ENCODE measurements at regions not wholly inside any gene's neighbourhood (a gene's known extent, or its start where the extent isn't known, plus 50 kb on each side); places are given as distances from the start of the nearest gene placed in this dataset.

DNA sequence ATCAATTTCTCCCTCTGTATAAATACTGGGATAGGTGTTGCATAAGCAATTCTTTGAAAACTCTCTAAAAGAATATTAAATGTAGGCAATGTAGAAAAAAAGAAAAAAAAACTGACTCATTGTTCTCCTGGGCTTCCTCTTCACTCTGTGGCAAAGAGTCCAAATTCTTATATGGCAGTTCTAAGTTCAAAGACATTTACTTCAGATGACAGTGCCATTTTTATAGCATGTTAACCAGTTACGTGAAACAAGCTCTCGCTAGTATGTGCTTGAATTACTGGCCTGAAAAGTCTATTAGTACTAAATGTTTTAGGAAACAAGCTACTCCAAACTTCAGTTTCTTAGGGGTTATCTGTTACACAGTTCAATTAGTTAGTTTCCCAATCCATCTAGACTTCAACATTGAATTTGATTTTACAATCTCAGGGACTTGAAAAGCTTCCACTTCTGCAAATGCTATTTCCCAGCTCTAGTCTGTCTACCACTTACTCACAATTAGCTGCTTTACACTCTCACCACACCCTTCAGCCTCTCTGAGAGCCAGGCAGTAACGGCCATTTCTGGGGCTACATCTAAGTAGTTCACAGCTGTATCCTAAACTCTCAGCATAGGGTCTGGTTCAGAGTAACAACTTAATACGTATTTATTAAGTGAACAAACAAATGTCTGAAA, 100.4 kb downstream of the OGFRL1 start:
- TF ChIP-seq EZH2 (IDR thresholded peaks at IDR 0.05; ENCODE audit: borderline replicate concordance, insufficient read depth, low read depth, low read length, poor library complexity, severe bottlenecking) = no peak
- TF ChIP-seq, protein P1, sequence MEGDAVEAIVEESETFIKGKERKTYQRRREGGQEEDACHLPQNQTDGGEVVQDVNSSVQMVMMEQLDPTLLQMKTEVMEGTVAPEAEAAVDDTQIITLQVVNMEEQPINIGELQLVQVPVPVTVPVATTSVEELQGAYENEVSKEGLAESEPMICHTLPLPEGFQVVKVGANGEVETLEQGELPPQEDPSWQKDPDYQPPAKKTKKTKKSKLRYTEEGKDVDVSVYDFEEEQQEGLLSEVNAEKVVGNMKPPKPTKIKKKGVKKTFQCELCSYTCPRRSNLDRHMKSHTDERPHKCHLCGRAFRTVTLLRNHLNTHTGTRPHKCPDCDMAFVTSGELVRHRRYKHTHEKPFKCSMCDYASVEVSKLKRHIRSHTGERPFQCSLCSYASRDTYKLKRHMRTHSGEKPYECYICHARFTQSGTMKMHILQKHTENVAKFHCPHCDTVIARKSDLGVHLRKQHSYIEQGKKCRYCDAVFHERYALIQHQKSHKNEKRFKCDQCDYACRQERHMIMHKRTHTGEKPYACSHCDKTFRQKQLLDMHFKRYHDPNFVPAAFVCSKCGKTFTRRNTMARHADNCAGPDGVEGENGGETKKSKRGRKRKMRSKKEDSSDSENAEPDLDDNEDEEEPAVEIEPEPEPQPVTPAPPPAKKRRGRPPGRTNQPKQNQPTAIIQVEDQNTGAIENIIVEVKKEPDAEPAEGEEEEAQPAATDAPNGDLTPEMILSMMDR (IDR thresholded peaks at IDR 0.05) = no peak
- Histone ChIP-seq H4K20me1 (ENCODE audit: control insufficient read depth, insufficient read depth, low read length, poor library complexity, severe bottlenecking) (no peaks in the 10 kb centered on the region), H3K27me3 (replicated peaks in 1 of 4; ENCODE audit: control extremely low read depth in 1 of 4, control insufficient read depth in 3 of 4, insufficient read depth in 4 of 4, low read length in 3 of 4) (no peaks in the 10 kb centered on the region), H3K4me2 (replicated peaks; ENCODE audit: low read depth, low read length, poor library complexity, severe bottlenecking) (no peak overlapping the region), H3K4me3 (ENCODE audit: control extremely low read depth in 1 of 5, extremely low read depth in 1 of 5, insufficient read depth in 1 of 5, low read depth in 2 of 5, low read length in 4 of 5) (no peak overlapping the region), H3K4me1 (ENCODE audit: control insufficient read depth in 2 of 2, insufficient read depth in 2 of 2, low read length in 2 of 2) (no peaks in the 10 kb centered on the region), H3K36me3 (replicated peaks in 1 of 2; ENCODE audit: control extremely low read depth in 1 of 2, control insufficient read depth in 1 of 2, extremely low read depth in 1 of 2, insufficient read depth in 2 of 2, low read length in 1 of 2) (no peaks in the 10 kb centered on the region), H3K79me2 (ENCODE audit: control insufficient read depth, insufficient read depth, low read length) (no peaks in the 10 kb centered on the region), H2AFZ (ENCODE audit: insufficient read depth, low read depth, low read length, poor library complexity, severe bottlenecking) (no peak overlapping the region), H3K9me3 (ENCODE audit: control extremely low read depth in 1 of 3, control insufficient read depth in 2 of 3, insufficient read depth in 1 of 3, low read length in 2 of 3) (no peaks in the 10 kb centered on the region), H3K27ac (ENCODE audit: low read length in 2 of 2) (no peak overlapping the region), H3K9ac (ENCODE audit: low read length) (no peak overlapping the region)
- Mint-ChIP-seq H3K9me3 (ENCODE audit: insufficient read depth) (no peaks in the 10 kb centered on the region), H3K4me1 (peaks cover 2% of the 10 kb centered on the region), H3K4me3 (no peak overlapping the region), H3K27ac (no peak overlapping the region), H3K27me3 (peaks cover 8% of the 10 kb centered on the region)
- ATAC-seq (ENCODE audit: low read depth) = no peak
- intact Hi-C loops (cut with micrococcal nuclease) = no loop called here
- ChIA-PET CTCF (interaction anchor here (2.1 kb wide), 1 partner anchor 121 kb away, joined by 6 read pairs; no protein-coding TSS in a partner anchor), POLR2A (no interaction called here)
- no peak for DNase-seq
- WGBS (ENCODE audit: insufficient coverage) = 100% methylated on average over 1 of the region's 4 CpGs

- no peak for ATAC-seq (ENCODE audit: low read depth)
- H3K36me3 ChIP-seq (replicated peaks in 1 of 2; ENCODE audit: control extremely low read depth in 1 of 2, control insufficient read depth in 1 of 2, extremely low read depth in 1 of 2, insufficient read depth in 2 of 2, low read length in 1 of 2) = no peaks in the 10 kb centered on the region
- H3K79me2 ChIP-seq (ENCODE audit: control insufficient read depth, insufficient read depth, low read length) = no peaks in the 10 kb centered on the region
- no peak overlapping the region for H2AFZ ChIP-seq (ENCODE audit: insufficient read depth, low read depth, low read length, poor library complexity, severe bottlenecking)
- CTCF ChIA-PET = interaction anchor here (1.1 to 1.4 kb wide), 2 partner anchors 11 to 200 kb away, joined by 3 read pairs; no protein-coding TSS in a partner anchor
- no peak for DNase-seq
- Mint-ChIP-seq H3K4me3 (no peak overlapping the region), H3K9me3 (ENCODE audit: insufficient read depth) (no peaks in the 10 kb centered on the region), H3K27ac (no peak overlapping the region), H3K27me3 (peaks cover 8% of the 10 kb centered on the region), H3K4me1 (peaks cover 2% of the 10 kb centered on the region)
- H3K9ac ChIP-seq (ENCODE audit: low read length) = no peak overlapping the region
- intact Hi-C loops (cut with micrococcal nuclease) = no loop called here
- TF ChIP-seq, protein P1 (IDR thresholded peaks at IDR 0.05) = no peak
- TF ChIP-seq EZH2 (IDR thresholded peaks at IDR 0.05; ENCODE audit: borderline replicate concordance, insufficient read depth, low read depth, low read length, poor library complexity, severe bottlenecking) = no peak
- no peaks in the 10 kb centered on the region for H3K9me3 ChIP-seq (ENCODE audit: control extremely low read depth in 1 of 3, control insufficient read depth in 2 of 3, insufficient read depth in 1 of 3, low read length in 2 of 3)
- POLR2A ChIA-PET = no interaction called here
- no peak overlapping the region for H3K4me3 ChIP-seq (ENCODE audit: control extremely low read depth in 1 of 5, extremely low read depth in 1 of 5, insufficient read depth in 1 of 5, low read depth in 2 of 5, low read length in 4 of 5)
- no peak overlapping the region for H3K27ac ChIP-seq (ENCODE audit: low read length in 2 of 2)
- no peaks in the 10 kb centered on the region for H3K4me1 ChIP-seq (ENCODE audit: control insufficient read depth in 2 of 2, insufficient read depth in 2 of 2, low read length in 2 of 2)
- WGBS (ENCODE audit: insufficient coverage) = no CpG with 5 or more reads among the region's 1 CpG
- no peaks in the 10 kb centered on the region for H3K27me3 ChIP-seq (replicated peaks in 1 of 4; ENCODE audit: control extremely low read depth in 1 of 4, control insufficient read depth in 3 of 4, insufficient read depth in 4 of 4, low read length in 3 of 4)
- no peak overlapping the region for H3K4me2 ChIP-seq (replicated peaks; ENCODE audit: low read depth, low read length, poor library complexity, severe bottlenecking)
- no peaks in the 10 kb centered on the region for H4K20me1 ChIP-seq (ENCODE audit: control insufficient read depth, insufficient read depth, low read length, poor library complexity, severe bottlenecking)
These were observed 102.5 kb downstream of the OGFRL1 start for GRCh38 chr6:71391126-71391525.
